IPS DF 6.9 (cell line): ENCODE measurements at regions not wholly inside any gene's neighbourhood (a gene's known extent, or its start where the extent isn't known, plus 50 kb on each side); places are given as distances from the start of the nearest gene placed in this dataset.

Experiments
- DNase-seq: peaks from one replicate; pipeline ENCODE4 v3.0.0-alpha.2; 2013; ENCODE audit warnings: low read depth, low spot score
- H3K27ac ChIP-seq: one replicate; pipeline ENCODE4 v1.5.1; 2013; ENCODE audit warnings: low read length, control low read depth
- H3K27me3 ChIP-seq: 2 replicates; pipeline ENCODE4 v1.6.1; 2013; ENCODE audit warnings: mild to moderate bottlenecking, low read length; ENCODE audit not compliant: control insufficient read depth, insufficient read depth
- H3K36me3 ChIP-seq: 2 replicates; pipeline ENCODE4 v1.6.1; 2013; ENCODE audit warnings: low read length; ENCODE audit not compliant: control insufficient read depth, insufficient read depth
- H3K4me1 ChIP-seq: 2 replicates; pipeline ENCODE4 v1.6.1; 2013; ENCODE audit warnings: low read length; ENCODE audit not compliant: control insufficient read depth, insufficient read depth
- H3K4me3 ChIP-seq: 2 replicates; pipeline ENCODE4 v1.5.1; 2013; ENCODE audit warnings: mild to moderate bottlenecking, low read length
- H3K9me3 ChIP-seq: 2 replicates; pipeline ENCODE4 v1.6.1; 2013; ENCODE audit warnings: low read length, inconsistent platforms; ENCODE audit not compliant: control insufficient read depth, insufficient read depth
- WGBS: extraction: QIAGEN DNeasy Blood & Tissue Kit; methylation state at CpG from one replicate; pipeline ENCODE4 v1.1.7; 2013; ENCODE audit warnings: mixed read lengths, missing lambda C conversion rate; ENCODE audit not compliant: insufficient read length, insufficient coverage; 5-methylcytosine and 5-hydroxymethylcytosine counted together

GRCh38 chr10:130631142-130632096 is 495.2 kb downstream of the GLRX3 start:
- H3K27me3 ChIP-seq: no peaks in the 10 kb centered on the region
- WGBS: no CpG with 5 or more reads among the region's 10 CpGs
- no peaks in the 10 kb centered on the region for H3K4me1 ChIP-seq
- no peak overlapping the region for H3K4me3 ChIP-seq
- no peak for DNase-seq
- H3K9me3 ChIP-seq: peaks cover 13% of the 10 kb centered on the region
- H3K27ac ChIP-seq: no peak overlapping the region
- no peaks in the 10 kb centered on the region for H3K36me3 ChIP-seq

DNA sequence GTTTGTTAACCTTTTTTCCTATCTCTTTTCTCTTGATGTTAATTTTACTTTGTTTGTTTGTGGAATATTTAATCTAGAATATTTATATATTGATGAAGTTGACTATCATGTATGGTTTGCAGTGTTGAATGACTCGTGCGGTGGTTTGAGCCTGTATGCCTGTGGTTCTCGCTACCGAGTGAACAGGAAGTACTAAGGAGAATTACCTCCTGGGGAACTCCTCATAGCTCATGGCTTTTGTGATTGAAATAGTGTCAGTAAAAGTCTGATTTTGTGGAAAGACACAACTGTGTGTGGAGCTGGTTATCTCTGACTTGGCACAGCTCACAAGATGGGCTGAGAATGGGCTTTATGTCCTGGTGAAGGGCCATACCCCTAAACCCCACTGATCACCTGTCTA is 498.6 kb downstream of the GLRX3 start:
- H3K27ac ChIP-seq: no peak overlapping the region
- peaks cover 15% of the 10 kb centered on the region for H3K9me3 ChIP-seq
- H3K4me3 ChIP-seq: no peak overlapping the region
- WGBS: no CpG with 5 or more reads among the region's 4 CpGs
- no peaks in the 10 kb centered on the region for H3K36me3 ChIP-seq
- H3K4me1 ChIP-seq: no peaks in the 10 kb centered on the region
- H3K27me3 ChIP-seq: no peaks in the 10 kb centered on the region
- no peak for DNase-seq

- Histone ChIP-seq H3K27me3 (no peaks in the 10 kb centered on the region), H3K4me3 (no peak overlapping the region), H3K27ac (no peak overlapping the region), H3K9me3 (peaks cover 15% of the 10 kb centered on the region), H3K36me3 (no peaks in the 10 kb centered on the region), H3K4me1 (no peaks in the 10 kb centered on the region)
- no peak for DNase-seq
- no CpG with 5 or more reads among the region's 9 CpGs for WGBS
Measured at GRCh38 chr10:130635528-130635927, 499.3 kb downstream of the GLRX3 start.

- H3K4me3 ChIP-seq: no peak overlapping the region
Measured at GRCh38 chr10:130636313-130636930, 500.2 kb downstream of the GLRX3 start.

DNA sequence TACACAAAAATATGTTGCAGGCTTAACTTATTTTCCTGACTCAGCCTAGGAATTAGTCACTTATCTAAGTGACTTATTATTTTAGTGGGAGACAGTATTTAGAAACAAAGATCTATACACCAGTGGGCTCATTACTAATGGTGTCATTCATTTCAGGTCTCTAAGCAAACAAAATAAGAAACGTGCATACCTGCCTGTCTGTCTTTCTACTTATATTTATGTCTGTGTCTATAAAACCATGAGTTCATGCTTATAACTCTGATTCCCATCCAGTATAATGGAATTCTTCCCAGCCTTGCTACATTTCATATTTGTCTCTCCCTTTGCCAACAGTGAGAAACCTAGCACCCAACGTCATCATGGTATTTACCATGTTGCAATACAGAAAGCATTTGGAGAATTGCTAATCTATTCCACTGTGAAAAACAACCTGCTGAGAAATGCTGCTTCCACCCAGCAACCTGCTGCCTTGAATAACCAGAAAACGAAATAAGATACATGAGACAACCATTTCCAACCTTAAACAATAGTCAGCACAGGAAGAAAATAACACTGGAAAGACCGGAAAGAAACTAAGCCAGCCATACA is 501.0 kb downstream of the GLRX3 start:
- DNase-seq: no peak
- WGBS: no CpG with 5 or more reads among the region's 4 CpGs
- Histone ChIP-seq H3K27ac (no peak overlapping the region), H3K4me1 (no peaks in the 10 kb centered on the region), H3K36me3 (no peaks in the 10 kb centered on the region), H3K27me3 (no peaks in the 10 kb centered on the region), H3K9me3 (peaks cover 15% of the 10 kb centered on the region), H3K4me3 (no peak overlapping the region)

More at GRCh38 chr10:130636313-130636930, 500.2 kb downstream of the GLRX3 start:
- no peaks in the 10 kb centered on the region for H3K27me3 ChIP-seq
- H3K36me3 ChIP-seq: no peaks in the 10 kb centered on the region
- no peak overlapping the region for H3K27ac ChIP-seq
- no peak for DNase-seq
- no CpG with 5 or more reads among the region's 6 CpGs for WGBS
- no peaks in the 10 kb centered on the region for H3K4me1 ChIP-seq
- peaks cover 15% of the 10 kb centered on the region for H3K9me3 ChIP-seq

- H3K4me3 ChIP-seq: no peak overlapping the region
- DNase-seq: no peak
- H3K4me1 ChIP-seq: no peaks in the 10 kb centered on the region
- H3K9me3 ChIP-seq: peaks cover 15% of the 10 kb centered on the region
- no CpG with 5 or more reads among the region's 4 CpGs for WGBS
- H3K27ac ChIP-seq: no peak overlapping the region
- H3K36me3 ChIP-seq: no peaks in the 10 kb centered on the region
- H3K27me3 ChIP-seq: no peaks in the 10 kb centered on the region
Measured at GRCh38 chr10:130638991-130639390, 502.8 kb downstream of the GLRX3 start.

DNA sequence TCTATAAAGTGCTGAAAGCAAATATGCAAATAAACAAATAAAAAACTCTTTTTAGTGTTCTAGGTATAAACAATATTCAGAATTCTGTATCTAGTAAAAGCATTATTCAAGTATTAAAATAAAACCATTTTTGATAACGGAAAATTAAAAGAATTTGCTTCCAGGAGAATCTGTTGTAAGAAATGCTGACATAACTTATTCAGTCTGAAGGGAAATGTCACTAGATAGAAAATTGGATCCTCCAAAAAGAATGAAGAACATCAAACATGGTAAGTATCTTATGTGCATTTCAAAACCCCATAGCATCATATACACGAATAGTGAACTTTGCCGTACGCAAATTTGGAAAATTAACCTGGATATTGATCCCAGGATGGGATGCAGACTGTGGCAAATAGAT is 506.7 kb downstream of the GLRX3 start:
- Histone ChIP-seq H3K27ac (no peak overlapping the region), H3K9me3 (peaks cover 8% of the 10 kb centered on the region), H3K4me3 (no peak overlapping the region), H3K36me3 (no peaks in the 10 kb centered on the region), H3K4me1 (no peaks in the 10 kb centered on the region), H3K27me3 (no peaks in the 10 kb centered on the region)
- no peak for DNase-seq
- WGBS: no CpG with 5 or more reads among the region's 4 CpGs

- no peak for DNase-seq
- H3K27ac ChIP-seq: no peak overlapping the region
- WGBS: no CpG with 5 or more reads among the region's 6 CpGs
- H3K4me3 ChIP-seq: no peak overlapping the region
- peaks cover 13% of the 10 kb centered on the region for H3K9me3 ChIP-seq
- H3K27me3 ChIP-seq: no peaks in the 10 kb centered on the region
- H3K36me3 ChIP-seq: no peaks in the 10 kb centered on the region
- no peaks in the 10 kb centered on the region for H3K4me1 ChIP-seq
Measured at GRCh38 chr10:130647341-130647740, 511.1 kb downstream of the GLRX3 start.

DNA sequence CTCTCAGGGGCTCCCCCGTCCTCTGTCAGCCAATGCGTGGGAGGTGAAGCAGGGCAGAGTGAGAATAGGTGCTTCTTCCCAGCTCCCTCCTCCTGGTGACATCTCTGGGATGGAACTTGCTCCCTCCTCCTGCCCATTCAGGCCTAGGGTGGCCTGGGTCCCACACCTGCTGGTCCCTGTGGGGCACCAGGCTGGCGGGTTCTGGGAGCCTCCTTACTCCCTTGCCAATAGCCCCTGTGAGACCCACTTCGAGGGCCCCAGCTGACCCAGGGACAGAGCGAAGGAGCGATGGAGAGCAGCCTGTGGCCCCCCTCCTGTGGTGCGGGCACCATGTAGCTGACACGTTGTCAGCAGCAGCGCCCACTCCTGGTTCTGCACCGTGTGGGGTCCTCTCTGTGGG is 512.6 kb downstream of the GLRX3 start:
- DNase-seq: no peak
- no peak overlapping the region for H3K27ac ChIP-seq
- H3K4me1 ChIP-seq: no peaks in the 10 kb centered on the region
- peaks cover 16% of the 10 kb centered on the region for H3K9me3 ChIP-seq
- H3K27me3 ChIP-seq: no peaks in the 10 kb centered on the region
- no peak overlapping the region for H3K4me3 ChIP-seq
- H3K36me3 ChIP-seq: no peaks in the 10 kb centered on the region
- WGBS: no CpG with 5 or more reads among the region's 10 CpGs

- Histone ChIP-seq H3K27me3 (no peaks in the 10 kb centered on the region), H3K36me3 (no peaks in the 10 kb centered on the region), H3K27ac (no peak overlapping the region), H3K4me3 (no peak overlapping the region), H3K4me1 (no peaks in the 10 kb centered on the region), H3K9me3 (peaks cover 34% of the 10 kb centered on the region)
- DNase-seq: no peak
- WGBS: no CpG with 5 or more reads among the region's 5 CpGs
Measured at GRCh38 chr10:130652544-130652943, 516.4 kb downstream of the GLRX3 start.
